PC-9 (cell line): ENCODE measurements at regions not wholly inside any gene's neighbourhood (a gene's known extent, or its start where the extent isn't known, plus 50 kb on each side); places are given as distances from the start of the nearest gene placed in this dataset.

ENCODE experiments used
- BruUV-seq: library from RNA; stranded (reverse); fragments of 400-500 nt; replicated peaks from 2 replicates; lab custom pipeline; 2021; lab: Mats Ljungman, UMichigan
- CTCF ChIA-PET: fragments of 300-600 bp; sonication (Branson Sonifier 250); formaldehyde crosslinking; loops from one replicate; lab custom pipeline; 2022; ENCODE audit warnings: antibody characterized with exemption; lab: Charles Lee
- POLR2A ChIA-PET: fragments of 300-600 bp; sonication (Branson Sonifier 250); formaldehyde crosslinking; loops from one replicate; lab custom pipeline; 2022; ENCODE audit warnings: antibody characterized with exemption; ENCODE audit not compliant: unreplicated experiment; lab: Charles Lee
- DNase-seq, 2 experiments: peaks; one replicate each; pipeline versions ENCODE4 v3.0.0 to v3.0.0-alpha.2; 2015 to 2022; ENCODE audit warnings: mixed read lengths in 1 of 2
- H2AFZ ChIP-seq: fragments of 200-600 bp; sonication (generic); 2 replicates; pipeline ENCODE4 v1.8.1; 2017; ENCODE audit warnings: antibody characterized with exemption
- H3F3A ChIP-seq: fragments of 200-600 bp; sonication (generic); 2 replicates; pipeline ENCODE4 v1.8.1; 2017; ENCODE audit warnings: antibody characterized with exemption, mild to moderate bottlenecking, low read depth; ENCODE audit not compliant: insufficient read depth
- H3K27ac ChIP-seq: fragments of 200-600 bp; sonication (generic); 2 replicates; pipeline ENCODE4 v1.6.1; 2016; ENCODE audit warnings: mixed run types
- H3K27me3 ChIP-seq: fragments of 200-600 bp; sonication (generic); 2 replicates; pipeline ENCODE4 v1.6.1; 2016; ENCODE audit warnings: low read depth, mixed run types; ENCODE audit not compliant: insufficient read depth
- H3K36me3 ChIP-seq: fragments of 200-600 bp; sonication (generic); 2 replicates; pipeline ENCODE4 v1.6.1; 2016; ENCODE audit warnings: low read depth, mixed run types
- H3K4me1 ChIP-seq: fragments of 200-600 bp; sonication (generic); replicated peaks from 2 replicates; pipeline ENCODE4 v1.6.1; 2016; ENCODE audit warnings: mixed run types; ENCODE audit not compliant: insufficient read depth
- H3K4me2 ChIP-seq: fragments of 200-600 bp; sonication (generic); 2 replicates; pipeline ENCODE4 v1.6.1; 2017; ENCODE audit warnings: mixed run types
- H3K4me3 ChIP-seq: fragments of 200-600 bp; sonication (generic); 2 replicates; pipeline ENCODE4 v1.6.1; 2016; ENCODE audit warnings: mixed run types
- H3K79me2 ChIP-seq: fragments of 200-600 bp; sonication (generic); 2 replicates; pipeline ENCODE4 v1.6.1; 2017; ENCODE audit warnings: low read depth, mixed run types
- H3K9me2 ChIP-seq: fragments of 200-600 bp; sonication (generic); 2 replicates; pipeline ENCODE4 v1.8.1; 2017; ENCODE audit warnings: mild to moderate bottlenecking; ENCODE audit not compliant: insufficient read depth
- H3K9me3 ChIP-seq: fragments of 200-600 bp; sonication (generic); 2 replicates; pipeline ENCODE4 v1.8.1; 2016; ENCODE audit warnings: low read depth; ENCODE audit not compliant: insufficient read depth
- H4K20me1 ChIP-seq: fragments of 200-600 bp; sonication (generic); 2 replicates; pipeline ENCODE4 v1.8.1; 2017; ENCODE audit not compliant: insufficient read depth
- EZH2 ChIP-seq: fragments of 200-600 bp; sonication (generic); IDR thresholded peaks from 2 replicates; pipeline ENCODE4 v1.8.0; 2017; ENCODE audit warnings: antibody characterized with exemption, low read depth
- intact Hi-C: fragments of 100-400 bp; cut with micrococcal nuclease; formaldehyde crosslinking; loops from one replicate; pipeline ENCODE4 v1.10.0; 2022; ENCODE audit not compliant: unreplicated experiment
- TF ChIP-seq, protein P1 (sequence below): fragments of 200-600 bp; sonication (generic); conservative IDR thresholded peaks from 2 replicates; pipeline ENCODE4 v1.6.1; 2017; ENCODE audit warnings: mixed run types, antibody characterized with exemption, mild to moderate bottlenecking, moderate library complexity

GRCh38 chr18:61676773-61677434 is 215.9 kb downstream of the RNF152 start:
- no peaks in the 10 kb centered on the region for H3K36me3 ChIP-seq
- no peak overlapping the region for H2AFZ ChIP-seq
- DNase-seq, result no peak
- H3K4me3 ChIP-seq, result no peak overlapping the region
- H3K79me2 ChIP-seq, result no peaks in the 10 kb centered on the region
- no peaks in the 10 kb centered on the region for H3K9me3 ChIP-seq
- H4K20me1 ChIP-seq, result no peaks in the 10 kb centered on the region; the same call in 1 of the 2 replicates
- TF ChIP-seq, protein P1, sequence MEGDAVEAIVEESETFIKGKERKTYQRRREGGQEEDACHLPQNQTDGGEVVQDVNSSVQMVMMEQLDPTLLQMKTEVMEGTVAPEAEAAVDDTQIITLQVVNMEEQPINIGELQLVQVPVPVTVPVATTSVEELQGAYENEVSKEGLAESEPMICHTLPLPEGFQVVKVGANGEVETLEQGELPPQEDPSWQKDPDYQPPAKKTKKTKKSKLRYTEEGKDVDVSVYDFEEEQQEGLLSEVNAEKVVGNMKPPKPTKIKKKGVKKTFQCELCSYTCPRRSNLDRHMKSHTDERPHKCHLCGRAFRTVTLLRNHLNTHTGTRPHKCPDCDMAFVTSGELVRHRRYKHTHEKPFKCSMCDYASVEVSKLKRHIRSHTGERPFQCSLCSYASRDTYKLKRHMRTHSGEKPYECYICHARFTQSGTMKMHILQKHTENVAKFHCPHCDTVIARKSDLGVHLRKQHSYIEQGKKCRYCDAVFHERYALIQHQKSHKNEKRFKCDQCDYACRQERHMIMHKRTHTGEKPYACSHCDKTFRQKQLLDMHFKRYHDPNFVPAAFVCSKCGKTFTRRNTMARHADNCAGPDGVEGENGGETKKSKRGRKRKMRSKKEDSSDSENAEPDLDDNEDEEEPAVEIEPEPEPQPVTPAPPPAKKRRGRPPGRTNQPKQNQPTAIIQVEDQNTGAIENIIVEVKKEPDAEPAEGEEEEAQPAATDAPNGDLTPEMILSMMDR, result no peak
- no peak for TF ChIP-seq EZH2
- CTCF ChIA-PET, result no interaction called here
- no peaks in the 10 kb centered on the region for H3K27me3 ChIP-seq
- H3K9me2 ChIP-seq, result no peaks in the 10 kb centered on the region
- no peak overlapping the region for H3K27ac ChIP-seq
- POLR2A ChIA-PET, result no interaction called here
- BruUV-seq, result no TSS peak
- no peaks in the 10 kb centered on the region for H3K4me1 ChIP-seq
- H3K4me2 ChIP-seq, result no peak overlapping the region
- intact Hi-C loops, result no loop called here
- no peaks in the 10 kb centered on the region for H3F3A ChIP-seq

- POLR2A ChIA-PET, result no interaction called here
- H3K27ac ChIP-seq, result no peak overlapping the region
- no peaks in the 10 kb centered on the region for H3K79me2 ChIP-seq
- intact Hi-C loops, result no loop called here
- no peak for DNase-seq
- no peaks in the 10 kb centered on the region; the same call in 1 of the 2 replicates for H4K20me1 ChIP-seq
- CTCF ChIA-PET, result no interaction called here
- no peaks in the 10 kb centered on the region for H3K9me3 ChIP-seq
- H2AFZ ChIP-seq, result no peak overlapping the region
- no peaks in the 10 kb centered on the region for H3K9me2 ChIP-seq
- H3K4me3 ChIP-seq, result no peak overlapping the region
- H3K27me3 ChIP-seq, result no peaks in the 10 kb centered on the region
- H3F3A ChIP-seq, result no peaks in the 10 kb centered on the region
- no peak overlapping the region for H3K4me2 ChIP-seq
- no peaks in the 10 kb centered on the region for H3K4me1 ChIP-seq
- no peak for TF ChIP-seq EZH2
- TF ChIP-seq, protein P1, result no peak
- BruUV-seq, result no TSS peak
- no peaks in the 10 kb centered on the region for H3K36me3 ChIP-seq
Measured at GRCh38 chr18:61669320-61669719, 223.5 kb downstream of the RNF152 start.

GRCh38 chr18:61666876-61667590 is 225.8 kb downstream of the RNF152 start:
- BruUV-seq, result no TSS peak
- Histone ChIP-seq H3K4me2 (no peak overlapping the region), H3K36me3 (no peaks in the 10 kb centered on the region), H3K27ac (no peak overlapping the region), H3K9me2 (no peaks in the 10 kb centered on the region), H3K9me3 (no peaks in the 10 kb centered on the region), H4K20me1 (no peaks in the 10 kb centered on the region), H3F3A (no peaks in the 10 kb centered on the region), H2AFZ (no peak overlapping the region), H3K79me2 (no peaks in the 10 kb centered on the region), H3K4me3 (no peak overlapping the region), H3K4me1 (no peaks in the 10 kb centered on the region), H3K27me3 (no peaks in the 10 kb centered on the region)
- CTCF ChIA-PET, result no interaction called here
- TF ChIP-seq, protein P1, result no peak
- TF ChIP-seq EZH2, result no peak
- DNase-seq, result no peak
- POLR2A ChIA-PET, result no interaction called here
- intact Hi-C loops, result no loop called here
